Subcutaneous abdominal adipose tissue (tissue), 5 donors: ENCODE measurements at regions not wholly inside any gene's neighbourhood (a gene's known extent, or its start where the extent isn't known, plus 50 kb on each side); places are given as distances from the start of the nearest gene placed in this dataset.
A peak's percentile ranks its signal among the peaks of the same experiment; 100 is the strongest.

Source experiments
- H3K27ac ChIP-seq: one replicate; pipeline ENCODE4 v1.7.0; 2013; ENCODE audit warnings: low read depth, mild to moderate bottlenecking, inconsistent platforms, low read length, moderate library complexity
- H3K27me3 ChIP-seq, 5 donors: one replicate each; pipeline ENCODE4 v1.7.0; 2013; ENCODE audit warnings: low read length in 5 of 5, inconsistent platforms in 1 of 5; ENCODE audit not compliant: control insufficient read depth in 5 of 5, insufficient read depth in 4 of 5
- H3K36me3 ChIP-seq, 5 donors: one replicate each; pipeline ENCODE4 v1.7.0; 2013; ENCODE audit warnings: low read length in 5 of 5; ENCODE audit not compliant: control insufficient read depth in 5 of 5, insufficient read depth in 5 of 5
- H3K4me1 ChIP-seq, 5 donors: one replicate each; pipeline ENCODE4 v1.7.0; 2013; ENCODE audit warnings: low read length in 5 of 5, mild to moderate bottlenecking in 3 of 5, moderate library complexity in 1 of 5; ENCODE audit not compliant: control insufficient read depth in 5 of 5, insufficient read depth in 5 of 5
- H3K4me3 ChIP-seq, 5 donors: one replicate each; pipeline ENCODE4 v1.7.0; 2013; ENCODE audit warnings: low read length in 5 of 5, low read depth in 1 of 5
- H3K9ac ChIP-seq, 5 donors: one replicate each; pipeline ENCODE4 v1.7.0; 2013; ENCODE audit warnings: low read length in 5 of 5, mild to moderate bottlenecking in 4 of 5, moderate library complexity in 3 of 5
- H3K9me3 ChIP-seq, 5 donors: one replicate each; pipeline ENCODE4 v1.7.0; 2013; ENCODE audit warnings: low read length in 5 of 5; ENCODE audit not compliant: control insufficient read depth in 5 of 5
- donor health status: healthy.
- donor health status: healthy.
- donor health status: healthy.
- donor health status: healthy.
- donor health status: healthy.

DNA sequence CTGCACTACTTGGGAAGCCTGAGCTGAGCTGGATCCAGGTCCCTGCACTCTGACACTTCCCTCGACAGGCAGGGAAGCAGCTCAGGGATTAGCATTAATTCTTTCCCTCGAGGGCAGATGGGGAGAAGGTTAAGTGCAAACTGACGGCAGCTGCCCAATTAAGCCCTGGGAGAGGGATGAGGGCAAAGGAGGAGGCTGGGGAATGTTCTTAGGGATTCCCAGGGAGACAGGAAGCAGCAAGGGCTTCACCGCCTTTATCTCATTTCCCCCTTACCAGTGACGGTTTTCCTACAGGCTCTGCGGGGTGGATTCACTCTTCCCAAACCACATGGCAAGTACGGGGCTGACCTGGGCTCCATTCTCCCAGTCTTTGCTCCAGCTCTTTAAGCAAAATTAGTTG is 519.0 kb upstream of the PROK2 start:
- no peak overlapping the region for H3K27ac ChIP-seq
- no peaks in the 10 kb centered on the region for H3K36me3 ChIP-seq
- peak overlapping the region in 1 of 5 donors; percentile 4 for H3K9ac ChIP-seq
- H3K9me3 ChIP-seq = no peaks in the 10 kb centered on the region
- H3K4me3 ChIP-seq = no peak overlapping the region
- H3K27me3 ChIP-seq = peaks cover 0 to 4% (median 2%) of the 10 kb centered on the region in 5 donors
- H3K4me1 ChIP-seq = peaks cover 0 to 21% (median 5%) of the 10 kb centered on the region in 5 donors

DNA sequence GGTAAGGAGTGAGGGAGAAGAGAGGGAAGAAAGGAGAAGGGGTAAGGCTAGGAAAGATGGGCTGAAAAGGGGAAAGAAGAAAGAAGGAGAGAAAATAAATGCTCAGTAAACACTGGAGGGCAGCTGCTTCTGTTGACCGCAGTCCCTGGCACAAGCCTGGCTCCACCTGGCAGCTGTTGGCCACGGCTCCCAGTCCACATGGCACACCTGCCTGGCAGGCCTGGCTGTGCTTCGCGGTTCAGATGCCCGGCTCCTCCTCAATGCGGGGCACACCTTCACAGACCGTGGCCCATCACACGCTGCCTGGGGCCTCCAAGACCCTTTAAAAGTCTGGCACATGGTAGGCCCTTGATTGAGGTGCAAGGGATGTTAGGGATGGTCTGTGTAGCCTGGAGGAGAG is 516.8 kb upstream of the PROK2 start:
- no peaks in the 10 kb centered on the region for H3K36me3 ChIP-seq
- peaks cover 0 to 4% (median 2%) of the 10 kb centered on the region in 5 donors for H3K27me3 ChIP-seq

DNA sequence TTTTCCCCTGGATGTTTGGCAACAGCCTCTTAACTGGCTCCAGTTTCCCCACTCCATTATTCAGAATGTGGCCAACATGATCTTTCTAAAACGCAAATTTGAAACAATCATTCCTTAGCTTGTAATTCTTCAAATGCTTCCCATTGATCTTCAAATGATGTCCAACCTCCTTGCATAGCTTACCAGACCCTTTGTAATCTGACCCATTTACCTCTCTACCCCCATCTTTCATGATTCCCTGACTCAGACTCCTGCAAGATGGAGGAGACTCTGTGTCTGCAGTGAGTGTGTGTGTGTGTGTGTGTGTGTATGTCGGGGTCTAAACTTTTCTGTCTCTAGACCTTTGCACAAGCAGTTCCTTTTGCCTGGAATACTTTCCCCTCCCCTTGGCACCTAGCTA is 515.7 kb upstream of the PROK2 start:
- H3K36me3 ChIP-seq = no peaks in the 10 kb centered on the region
- H3K4me1 ChIP-seq = peaks cover 0 to 28% (median 5%) of the 10 kb centered on the region in 5 donors
- H3K27me3 ChIP-seq = peaks cover 0 to 4% (median 2%) of the 10 kb centered on the region in 5 donors
- H3K9ac ChIP-seq = no peak overlapping the region
- H3K27ac ChIP-seq = no peak overlapping the region
- H3K4me3 ChIP-seq = no peak overlapping the region
- no peaks in the 10 kb centered on the region for H3K9me3 ChIP-seq

More for the DNA sequence above, 516.8 kb upstream of the PROK2 start:
- no peak overlapping the region for H3K9ac ChIP-seq
- no peak overlapping the region for H3K4me3 ChIP-seq
- H3K9me3 ChIP-seq = no peaks in the 10 kb centered on the region
- no peak overlapping the region for H3K27ac ChIP-seq
- peaks cover 0 to 28% (median 5%) of the 10 kb centered on the region in 5 donors for H3K4me1 ChIP-seq

DNA sequence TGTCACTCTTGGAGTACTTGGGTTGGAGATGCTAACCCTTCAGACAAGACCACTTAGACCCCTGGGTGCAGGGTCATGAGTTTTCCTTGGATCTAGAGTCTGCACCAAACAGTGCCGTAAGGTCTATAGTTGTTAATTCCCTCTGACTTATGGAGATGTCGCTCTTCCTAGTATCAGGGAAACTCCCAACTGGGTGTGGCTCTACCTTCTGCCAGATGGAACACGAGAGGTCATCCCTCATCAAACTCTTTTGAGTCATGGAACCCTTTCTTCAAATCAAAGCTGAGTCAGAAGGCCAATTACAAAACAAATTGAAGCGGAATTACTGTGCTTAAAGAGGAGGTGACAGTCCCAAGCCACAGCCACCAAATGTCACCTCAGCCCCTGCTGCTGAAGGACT is 514.9 kb upstream of the PROK2 start:
- Histone ChIP-seq H3K4me1 (peaks cover 0 to 28% (median 5%) of the 10 kb centered on the region in 5 donors), H3K36me3 (no peaks in the 10 kb centered on the region), H3K27ac (no peak overlapping the region), H3K9me3 (no peaks in the 10 kb centered on the region), H3K27me3 (peaks cover 0 to 4% (median 2%) of the 10 kb centered on the region in 5 donors), H3K4me3 (no peak overlapping the region), H3K9ac (no peak overlapping the region)

DNA sequence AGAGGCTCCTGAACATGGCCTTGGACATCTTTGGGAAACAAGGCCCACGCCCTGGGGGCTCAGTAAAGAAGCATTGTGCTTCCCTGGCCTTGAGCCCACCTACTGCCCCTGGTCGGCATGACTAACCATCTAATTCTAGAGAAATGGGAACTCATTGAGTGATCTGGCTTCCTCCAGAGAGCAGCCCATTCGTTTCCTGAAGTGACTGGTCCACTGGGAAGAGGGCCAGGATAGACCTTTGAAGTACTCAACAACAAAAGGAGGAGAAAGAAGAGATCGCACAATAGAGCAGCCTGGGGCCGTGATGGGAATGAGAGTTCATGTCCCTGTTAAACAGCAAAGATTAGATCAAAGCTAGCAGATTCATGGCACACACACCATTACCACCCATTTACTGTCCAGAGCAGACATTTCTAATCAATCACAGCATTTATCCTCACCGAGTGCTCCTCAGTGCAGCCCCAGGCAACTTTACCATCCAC is 514.4 kb upstream of the PROK2 start:
- Histone ChIP-seq H3K4me3 (no peak overlapping the region), H3K27ac (no peak overlapping the region), H3K9ac (no peak overlapping the region), H3K4me1 (peaks cover 0 to 24% (median 5%) of the 10 kb centered on the region in 5 donors), H3K27me3 (peaks cover 0 to 4% (median 2%) of the 10 kb centered on the region in 5 donors), H3K9me3 (no peaks in the 10 kb centered on the region), H3K36me3 (no peaks in the 10 kb centered on the region)

DNA sequence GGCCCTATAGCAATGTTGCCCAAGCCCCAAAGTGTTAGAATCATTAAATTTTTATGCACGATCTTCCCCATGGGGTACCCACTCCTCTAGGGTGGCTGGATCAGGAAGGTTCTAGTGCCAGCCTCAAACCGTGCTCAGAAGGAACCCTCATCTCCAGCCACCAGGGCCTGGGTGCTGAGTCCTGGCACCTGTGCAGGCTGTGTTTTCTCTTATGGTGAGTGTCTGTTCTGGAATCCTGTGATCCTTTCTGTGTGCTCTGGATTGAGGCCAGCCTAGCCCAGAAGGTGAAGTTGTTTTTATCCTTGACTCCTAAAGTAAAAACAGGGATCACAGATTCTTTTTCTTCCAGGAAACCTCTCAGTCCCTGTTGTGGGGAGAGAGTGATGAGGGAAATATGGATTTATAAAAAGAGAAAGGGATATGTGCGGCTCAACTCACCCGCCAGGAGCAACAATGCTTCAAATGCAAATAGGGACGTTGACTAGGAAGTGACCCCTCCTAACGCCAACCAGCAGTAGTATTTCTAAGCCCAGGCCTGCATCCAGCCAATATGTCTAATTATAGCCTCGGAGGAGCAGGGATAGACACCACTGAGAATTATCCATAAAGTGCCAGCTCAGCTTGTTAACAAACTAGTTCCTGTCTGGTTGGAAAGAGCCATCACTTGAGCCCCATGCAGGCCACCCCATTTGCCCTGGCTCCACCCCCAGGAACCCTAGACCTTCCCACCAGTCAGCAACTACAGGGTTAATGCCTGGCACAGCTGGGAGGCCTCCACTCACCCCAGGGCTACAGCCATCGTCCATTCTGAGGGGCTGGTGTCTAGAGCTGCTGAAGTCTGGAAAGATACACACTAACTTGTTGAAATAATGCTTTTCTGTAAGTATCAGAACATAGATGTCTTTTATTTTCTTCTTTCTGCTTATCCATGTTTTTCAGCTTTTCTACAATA is 513.5 kb upstream of the PROK2 start:
- Histone ChIP-seq H3K9me3 (no peaks in the 10 kb centered on the region), H3K27ac (no peak overlapping the region), H3K36me3 (no peaks in the 10 kb centered on the region), H3K9ac (no peak overlapping the region), H3K4me3 (no peak overlapping the region), H3K27me3 (no peaks in the 10 kb centered on the region), H3K4me1 (peaks cover 0 to 15% (median under 1%) of the 10 kb centered on the region in 5 donors)

DNA sequence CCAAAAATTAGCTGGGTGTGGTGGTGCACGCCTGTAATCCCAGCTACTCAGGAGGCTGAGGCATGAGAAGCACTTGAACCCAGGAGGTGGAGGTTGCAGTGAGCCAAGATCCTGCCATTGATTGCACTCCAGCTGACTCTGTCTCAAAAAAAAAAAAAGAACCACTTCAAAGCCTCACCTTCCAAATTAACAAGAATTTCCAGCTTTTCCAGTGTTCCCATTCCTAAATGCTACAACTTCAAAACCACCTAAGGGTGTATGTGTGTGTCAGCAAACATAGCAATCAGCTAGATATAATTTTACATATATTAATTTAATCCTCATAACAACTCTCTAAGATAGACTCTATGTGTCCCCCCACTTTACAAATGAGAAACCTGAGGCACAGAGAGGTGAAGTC is 512.5 kb upstream of the PROK2 start:
- H3K27ac ChIP-seq = no peak overlapping the region

DNA sequence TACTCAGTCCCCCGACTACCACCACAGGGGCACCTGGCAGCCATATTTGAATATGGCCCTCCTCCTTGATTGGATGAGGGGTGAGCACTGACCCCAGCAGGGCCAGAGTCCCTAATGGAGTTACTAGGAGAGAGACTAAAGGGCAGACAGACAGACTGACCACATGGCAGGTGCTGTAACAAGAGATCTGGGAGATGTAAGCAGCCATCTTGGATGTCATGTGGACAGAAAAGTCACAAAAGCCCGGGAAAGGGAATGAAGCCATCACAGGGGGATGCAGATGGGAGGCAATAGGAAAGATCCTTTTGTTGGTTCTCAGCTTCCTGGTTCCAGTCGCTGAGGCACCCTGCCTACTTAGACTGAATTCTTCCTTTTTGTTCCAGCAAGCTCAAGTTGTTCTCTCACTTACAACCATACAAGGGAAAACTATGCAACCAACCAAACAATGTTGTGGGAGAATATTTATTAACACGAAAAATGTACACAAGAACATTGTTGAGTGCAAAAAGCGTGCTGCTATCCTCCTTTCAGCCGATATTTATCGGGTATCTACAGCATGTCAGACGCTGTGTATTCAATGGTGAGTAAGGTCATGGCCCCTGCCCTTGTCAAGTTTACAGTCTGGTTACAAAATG is 511.6 kb upstream of the PROK2 start:
- Histone ChIP-seq H3K27ac (no peak overlapping the region), H3K9me3 (no peaks in the 10 kb centered on the region), H3K9ac (no peak overlapping the region)

More for the DNA sequence above, 512.5 kb upstream of the PROK2 start:
- Histone ChIP-seq H3K9me3 (no peaks in the 10 kb centered on the region), H3K4me1 (peaks cover 0 to 15% (median 0%) of the 10 kb centered on the region in 5 donors), H3K4me3 (no peak overlapping the region), H3K36me3 (no peaks in the 10 kb centered on the region), H3K27me3 (no peaks in the 10 kb centered on the region), H3K9ac (no peak overlapping the region)

DNA sequence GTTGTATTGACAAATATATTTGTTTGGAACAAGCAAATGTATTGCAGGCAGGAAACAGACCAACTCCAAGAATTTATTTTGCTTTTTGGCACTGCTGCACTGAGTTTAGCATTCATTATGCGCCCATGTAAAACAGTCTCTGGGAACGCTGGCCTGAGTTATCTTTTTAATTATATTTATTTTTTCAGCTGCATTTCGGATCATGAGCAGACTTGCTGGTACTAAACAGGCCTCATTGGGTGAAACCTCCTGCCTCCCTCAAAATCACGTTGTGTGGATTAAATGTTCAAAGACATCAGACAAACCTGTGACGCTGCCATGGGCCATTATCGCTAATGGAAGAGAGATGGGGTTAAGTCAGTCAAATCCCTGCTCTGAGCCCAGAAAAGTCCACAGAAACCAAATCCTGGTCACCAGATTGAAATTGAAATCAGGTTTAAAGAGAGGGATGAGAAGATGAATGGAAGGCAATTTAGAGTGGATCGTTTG is 511.1 kb upstream of the PROK2 start:
- Histone ChIP-seq H3K27ac (no peak overlapping the region), H3K27me3 (peaks cover 4 to 6% (median 5%) of the 10 kb centered on the region in 5 donors), H3K4me3 (no peak overlapping the region), H3K4me1 (peaks cover 0 to 15% (median 0%) of the 10 kb centered on the region in 5 donors), H3K9ac (no peak overlapping the region), H3K9me3 (no peaks in the 10 kb centered on the region), H3K36me3 (no peaks in the 10 kb centered on the region)

More for the DNA sequence above, 511.6 kb upstream of the PROK2 start:
- Histone ChIP-seq H3K4me3 (no peak overlapping the region), H3K27me3 (peaks cover under 1 to 4% (median 2%) of the 10 kb centered on the region in 5 donors), H3K4me1 (peaks cover 0 to 15% (median 0%) of the 10 kb centered on the region in 5 donors), H3K36me3 (no peaks in the 10 kb centered on the region)
